ENCODE measurements at regions not wholly inside any gene's neighbourhood (a gene's known extent, or its start where the extent isn't known, plus 50 kb on each side); places are given as distances from the start of the nearest gene placed in this dataset.
"Not testable (repeated sequence)": the region's sequence is repeated elsewhere in the genome, so short reads cannot be mapped to it uniquely, and the experiment has no call there.

- no peak for DNase-seq
Observed at GRCh38 chr5:9782826-9783560, 152.8 kb upstream of the TAS2R1 start.

GRCh38 chr5:9781890-9782289, 151.7 kb upstream of the TAS2R1 start:
- no peak for DNase-seq

GRCh38 chr5:9781275-9781674, 151.1 kb upstream of the TAS2R1 start:
- DNase-seq, result no peak

GRCh38 chr5:9780501-9780900, 150.3 kb upstream of the TAS2R1 start:
- DNase-seq, result no peak

GRCh38 chr5:9776525-9776924, 146.4 kb upstream of the TAS2R1 start:
- no peak for DNase-seq

- DNase-seq, result no peak
Observed at GRCh38 chr5:9775339-9775738, 145.2 kb upstream of the TAS2R1 start.

- DNase-seq, result no peak
Observed at GRCh38 chr5:9774472-9775079, 144.4 kb upstream of the TAS2R1 start.

GRCh38 chr5:9771079-9771478, 140.9 kb upstream of the TAS2R1 start:
- DNase-seq, result no peak

- no peak for DNase-seq
Observed at GRCh38 chr5:9766581-9766980, 136.4 kb upstream of the TAS2R1 start.

- no peak for DNase-seq
Observed at GRCh38 chr5:9765419-9766140, 135.4 kb upstream of the TAS2R1 start.

GRCh38 chr5:9761706-9762105, 131.6 kb upstream of the TAS2R1 start:
- no peak for DNase-seq

- DNase-seq, result not testable (repeated sequence)
Observed at GRCh38 chr5:9752670-9753069, 122.5 kb upstream of the TAS2R1 start.

GRCh38 chr5:9743507-9743906, 113.4 kb upstream of the TAS2R1 start:
- DNase-seq, result no peak

GRCh38 chr5:9742848-9743247, 112.7 kb upstream of the TAS2R1 start:
- DNase-seq, result no peak

- DNase-seq, result no peak
Observed at GRCh38 chr5:9739135-9739534, 109.0 kb upstream of the TAS2R1 start.

GRCh38 chr5:9737265-9737664, 107.1 kb upstream of the TAS2R1 start:
- no peak for DNase-seq

- no peak for DNase-seq
Observed at GRCh38 chr5:9733486-9733885, 103.3 kb upstream of the TAS2R1 start.

GRCh38 chr5:9731159-9731558, 101.0 kb upstream of the TAS2R1 start:
- no peak for DNase-seq

GRCh38 chr5:9728261-9728660, 98.1 kb upstream of the TAS2R1 start:
- DNase-seq, result no peak

GRCh38 chr5:9726931-9727330, 96.8 kb upstream of the TAS2R1 start:
- no peak for DNase-seq

GRCh38 chr5:9725265-9725664, 95.1 kb upstream of the TAS2R1 start:
- not testable (repeated sequence) for DNase-seq

GRCh38 chr5:9724707-9725106, 94.6 kb upstream of the TAS2R1 start:
- no peak for DNase-seq

GRCh38 chr5:9722601-9723180, 92.5 kb upstream of the TAS2R1 start:
- DNase-seq, result no peak

- DNase-seq, result no peak
Observed at GRCh38 chr5:9721161-9721560, 91.0 kb upstream of the TAS2R1 start.
